HCT116 (cell line): ENCODE measurements at regions not wholly inside any gene's neighbourhood (a gene's known extent, or its start where the extent isn't known, plus 50 kb on each side); places are given as distances from the start of the nearest gene placed in this dataset.

Source experiments
- ATAC-seq: fragments of 200-7000 bp; cut with Tn5 transposase; 2 replicates; pipeline ENCODE4 v1.9.1; 2020; ENCODE audit warnings: mild to moderate bottlenecking, moderate library complexity
- BruUV-seq: library from RNA; stranded (reverse); fragments of 400-500 nt; replicated peaks from 2 replicates; lab custom pipeline; 2021; lab: Mats Ljungman, UMichigan
- CTCF ChIA-PET: fragments of 300-600 bp; sonication (Branson Sonifier 250); formaldehyde crosslinking; loops from one replicate; lab custom pipeline; 2021; ENCODE audit warnings: antibody characterized with exemption; lab: Charles Lee
- POLR2A ChIA-PET: fragments of 300-600, 350-600 bp; sonication (Branson Sonifier 250); formaldehyde crosslinking; loops from one replicate; lab custom pipeline; 2021; ENCODE audit warnings: antibody characterized with exemption; lab: Charles Lee
- RAD21 ChIA-PET, 2 experiments: fragments of 300-600 bp; sonication (Branson Sonifier 250); formaldehyde crosslinking; loops; one replicate each; lab custom pipeline; 2023; ENCODE audit warnings: low total read pairs in 2 of 2; ENCODE audit not compliant: uncharacterized antibody in 2 of 2, unreplicated experiment in 2 of 2, low non-redundant PET in 1 of 2; lab: Charles Lee
- DNase-seq: peaks from one replicate; pipeline ENCODE4 v3.0.0-alpha.2; 2010; ENCODE audit warnings: low read depth, low spot score
- H2AFZ ChIP-seq: fragments of 200-600 bp; shearing (Covaris generic), sonication (generic); 2 replicates; pipeline ENCODE4 v1.6.1; 2017; ENCODE audit warnings: low read depth, mixed run types, mixed read lengths, antibody characterized with exemption, low read length; ENCODE audit not compliant: poor library complexity, severe bottlenecking
- H3K27ac ChIP-seq: 2 replicates; pipeline ENCODE4 v1.5.1; 2012; ENCODE audit warnings: low read depth, low read length
- H3K27me3 ChIP-seq: fragments of 200-600 bp; sonication (generic); 2 replicates; pipeline ENCODE4 v1.6.1; 2016; ENCODE audit warnings: mixed run types, low read length, mixed read lengths; ENCODE audit not compliant: insufficient read depth
- H3K36me3 ChIP-seq, 2 experiments: fragments of 200-500 bp in 1 of 2; fragments of 200-600 bp in 1 of 2; sonication (Bioruptor generic) in 1 of 2; sonication (generic) in 1 of 2; 2 replicates each; pipeline versions ENCODE4 v1.5.1 to v1.6.1; 2014 to 2016; ENCODE audit warnings: low read length in 2 of 2, inconsistent platforms in 1 of 2, mixed read lengths in 1 of 2, mixed run types in 1 of 2; ENCODE audit not compliant: insufficient read depth in 2 of 2, control insufficient read depth in 1 of 2
- H3K4me1 ChIP-seq, 2 experiments: fragments of 200-600 bp in 1 of 2; sonication (generic) in 1 of 2; 2 replicates each; pipeline versions ENCODE4 v1.5.1 to v1.6.1; 2012 to 2017; ENCODE audit warnings: low read length in 2 of 2, inconsistent platforms in 1 of 2, mild to moderate bottlenecking in 1 of 2, mixed read lengths in 1 of 2, mixed run types in 1 of 2, moderate library complexity in 1 of 2; ENCODE audit not compliant: insufficient read depth in 2 of 2, control insufficient read depth in 1 of 2
- H3K4me2 ChIP-seq: fragments of 200-600 bp; sonication (generic); 2 replicates; pipeline ENCODE4 v1.6.1; 2017; ENCODE audit warnings: mixed run types, low read length, mixed read lengths
- H3K4me3 ChIP-seq, 2 experiments: fragments of 200-600 bp in 1 of 2; sonication (generic) in 1 of 2; replicated peaks in 1 of 2; 2 replicates each; pipeline ENCODE4 v1.5.1; 2011 to 2016; ENCODE audit warnings: low read length in 2 of 2, control low read depth in 1 of 2, low read depth in 1 of 2, mild to moderate bottlenecking in 1 of 2, mixed read lengths in 1 of 2, mixed run types in 1 of 2
- H3K79me2 ChIP-seq: fragments of 200-600 bp; sonication (generic); 2 replicates; pipeline ENCODE4 v1.6.1; 2017; ENCODE audit warnings: mild to moderate bottlenecking, mixed run types, low read length, moderate library complexity, mixed read lengths; ENCODE audit not compliant: insufficient read depth
- H3K9ac ChIP-seq: fragments of 200-600 bp; sonication (generic); 2 replicates; pipeline ENCODE4 v1.6.1; 2016; ENCODE audit warnings: low read length, mixed read lengths
- H3K9me2 ChIP-seq: fragments of 200-600 bp; sonication (generic), shearing (Covaris generic); 2 replicates; pipeline ENCODE4 v1.6.1; 2017; ENCODE audit warnings: mixed run types, mild to moderate bottlenecking, moderate library complexity; ENCODE audit not compliant: insufficient read depth
- H3K9me3 ChIP-seq, 2 experiments: fragments of 200-500 bp in 1 of 2; fragments of 200-600 bp in 1 of 2; sonication (Bioruptor generic) in 1 of 2; sonication (generic) in 1 of 2; 2 replicates each; pipeline ENCODE4 v1.6.1; 2014 to 2017; ENCODE audit warnings: low read length in 2 of 2, mixed read lengths in 2 of 2, inconsistent platforms in 1 of 2, low read depth in 1 of 2, mild to moderate bottlenecking in 1 of 2, mixed run types in 1 of 2, moderate library complexity in 1 of 2; ENCODE audit not compliant: control insufficient read depth in 1 of 2, insufficient read depth in 1 of 2
- H4K20me1 ChIP-seq: fragments of 200-600 bp; sonication (generic), shearing (Covaris generic); 2 replicates; pipeline ENCODE4 v1.6.1; 2017; ENCODE audit warnings: mixed run types, mild to moderate bottlenecking, moderate library complexity; ENCODE audit not compliant: insufficient read depth
- CBX3 ChIP-seq: IDR thresholded peaks from 2 replicates; pipeline ENCODE4 v1.6.1; 2012; ENCODE audit warnings: low read depth
- CEBPB ChIP-seq: IDR thresholded peaks from 2 replicates; pipeline ENCODE4 v1.6.1; 2012; ENCODE audit warnings: low read depth
- EGR1 ChIP-seq: IDR thresholded peaks from 2 replicates; pipeline ENCODE4 v1.6.1; 2012; ENCODE audit warnings: low read depth
- ELF1 ChIP-seq: IDR thresholded peaks from 2 replicates; pipeline ENCODE4 v1.6.1; 2012; ENCODE audit warnings: low read depth, borderline replicate concordance
- EZH2 ChIP-seq: fragments of 200-600 bp; sonication (generic); IDR thresholded peaks from 2 replicates; pipeline ENCODE4 v1.6.1; 2017; ENCODE audit warnings: antibody characterized with exemption, mixed run types
- FOSL1 ChIP-seq: IDR thresholded peaks from 2 replicates; pipeline ENCODE4 v1.6.1; 2012; ENCODE audit warnings: low read depth
- JUND ChIP-seq: IDR thresholded peaks from 2 replicates; pipeline ENCODE4 v1.6.1; 2012
- POLR2A ChIP-seq: IDR thresholded peaks from 2 replicates; pipeline ENCODE4 v1.7.0; 2011; ENCODE audit warnings: borderline replicate concordance; ENCODE audit not compliant: insufficient read depth, insufficient read length; ENCODE audit errors: extremely low read depth
- POLR2AphosphoS5 ChIP-seq: IDR thresholded peaks from 2 replicates; pipeline ENCODE4 v1.6.1; 2011; ENCODE audit warnings: mild to moderate bottlenecking, low read depth, low read length, moderate library complexity
- RAD21 ChIP-seq: IDR thresholded peaks from 2 replicates; pipeline ENCODE4 v1.6.1; 2012; ENCODE audit warnings: low read depth, mild to moderate bottlenecking
- SIN3A ChIP-seq: IDR thresholded peaks from 2 replicates; pipeline ENCODE4 v1.6.1; 2012; ENCODE audit warnings: low read depth
- SRF ChIP-seq: IDR thresholded peaks from 2 replicates; pipeline ENCODE4 v1.6.1; 2012; ENCODE audit warnings: low read depth
- TCF7L2 ChIP-seq: IDR thresholded peaks from 2 replicates; pipeline ENCODE4 v1.7.0; 2011; ENCODE audit warnings: borderline replicate concordance, inconsistent platforms; ENCODE audit not compliant: insufficient read depth, insufficient read length; ENCODE audit errors: extremely low read depth
- YY1 ChIP-seq: IDR thresholded peaks from 2 replicates; pipeline ENCODE4 v1.6.1; 2011; ENCODE audit warnings: low read length, low read depth, moderate library complexity, mild to moderate bottlenecking; ENCODE audit not compliant: insufficient replicate concordance; ENCODE audit errors: extremely low read depth
- ZFX ChIP-seq: fragments of 450-650 bp; IDR thresholded peaks from 2 replicates; pipeline ENCODE4 v1.6.1; 2017
- ZNF274 ChIP-seq: fragments of 200-500 bp; sonication (Bioruptor generic); IDR thresholded peaks from 2 replicates; pipeline ENCODE4 v1.6.1; 2014; ENCODE audit warnings: mild to moderate bottlenecking, low read depth, low read length, inconsistent platforms
- intact Hi-C: fragments of 100-400 bp; cut with micrococcal nuclease; formaldehyde crosslinking; loops from 2 replicates; pipeline ENCODE4 v1.10.0; 2022
- TF ChIP-seq, protein P1 (sequence below): IDR thresholded peaks from 2 replicates; pipeline ENCODE4 v1.6.1; 2012
- TF ChIP-seq, protein P2 (sequence below): IDR thresholded peaks from 2 replicates; pipeline ENCODE4 v1.6.1; 2012
- TF ChIP-seq, protein P3 (sequence below): IDR thresholded peaks from 2 replicates; pipeline ENCODE4 v1.6.1; 2011; ENCODE audit warnings: mild to moderate bottlenecking, low read length, moderate library complexity; ENCODE audit not compliant: insufficient replicate concordance; ENCODE audit errors: extremely low read depth

DNA sequence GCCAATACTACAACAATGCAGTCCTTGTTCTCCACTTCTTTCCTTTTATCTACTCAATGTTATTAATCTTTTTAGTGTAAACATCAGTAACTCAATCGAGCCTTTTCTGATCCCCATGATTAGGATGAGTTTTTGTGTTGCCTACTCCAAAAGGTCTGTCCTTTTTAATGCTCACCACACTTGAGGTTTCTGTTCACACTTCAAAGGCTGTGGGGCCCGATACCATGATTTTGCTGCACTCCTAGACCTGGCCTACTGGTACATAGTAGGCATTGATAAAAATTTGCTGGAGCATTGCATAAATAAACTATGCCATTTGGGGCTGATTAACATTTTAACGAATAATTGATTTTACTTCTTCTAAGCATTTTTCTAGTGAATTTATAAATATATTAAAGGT lies 125.4 kb upstream of the KLF12 start:
- H3K9me3 ChIP-seq: peaks cover 0 to 6% of the 10 kb centered on the region in 2 experiments; a peak in 1 of 4 replicates
- H3K4me2 ChIP-seq: no peak overlapping the region
- H3K79me2 ChIP-seq: no peaks in the 10 kb centered on the region
- DNase-seq (no peak), ATAC-seq (no peak)
- H3K4me3 ChIP-seq: no peak overlapping the region
- no peaks in the 10 kb centered on the region for H3K9me2 ChIP-seq
- H3K9ac ChIP-seq: no peak overlapping the region
- H2AFZ ChIP-seq: no peak overlapping the region
- H3K36me3 ChIP-seq: no peaks in the 10 kb centered on the region
- no peak overlapping the region for H3K27ac ChIP-seq
- ChIA-PET CTCF (no interaction called here), POLR2A (no interaction called here), RAD21 (no interaction called here)
- intact Hi-C loops: no loop called here
- no TSS peak for BruUV-seq
- H3K27me3 ChIP-seq: no peaks in the 10 kb centered on the region
- no peaks in the 10 kb centered on the region for H3K4me1 ChIP-seq
- no peak for TF ChIP-seq JUND
- no peak for TF ChIP-seq EZH2
- TF ChIP-seq SRF: no peak
- TF ChIP-seq YY1: no peak
- TF ChIP-seq CEBPB: no peak
- H4K20me1 ChIP-seq: no peaks in the 10 kb centered on the region

DNA sequence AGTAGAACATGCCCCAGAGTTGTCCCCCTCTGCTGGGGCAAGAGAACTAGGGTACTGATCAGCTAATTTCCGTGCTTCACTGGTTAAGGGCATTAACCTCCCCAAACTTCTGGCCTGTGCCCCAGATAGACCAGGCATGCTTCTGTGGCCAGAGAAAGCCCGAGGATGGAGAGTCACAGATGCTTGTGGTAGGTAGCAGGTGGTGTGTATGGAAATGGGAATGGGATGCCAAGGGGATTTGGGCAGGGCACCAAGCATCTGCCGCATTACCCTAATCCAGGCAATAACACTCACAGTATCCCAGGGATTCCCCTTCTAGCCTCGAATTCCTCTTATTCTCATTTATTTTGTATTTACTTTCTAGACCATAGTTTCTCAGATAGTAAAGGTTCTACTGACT lies 124.8 kb upstream of the KLF12 start:
- H3K9ac ChIP-seq: no peak overlapping the region
- intact Hi-C loops: no loop called here
- peaks cover 0 to 5% of the 10 kb centered on the region in 2 experiments; a peak in 1 of 4 replicates for H3K9me3 ChIP-seq
- no peaks in the 10 kb centered on the region for H3K36me3 ChIP-seq
- H3K4me2 ChIP-seq: no peak overlapping the region
- no peaks in the 10 kb centered on the region for H3K27me3 ChIP-seq
- POLR2A ChIA-PET: no interaction called here
- no peak for TF ChIP-seq TCF7L2
- TF ChIP-seq ZFX: no peak
- TF ChIP-seq EGR1: no peak
- no peak for TF ChIP-seq CEBPB
- no peak for TF ChIP-seq FOSL1
- TF ChIP-seq, protein P1, sequence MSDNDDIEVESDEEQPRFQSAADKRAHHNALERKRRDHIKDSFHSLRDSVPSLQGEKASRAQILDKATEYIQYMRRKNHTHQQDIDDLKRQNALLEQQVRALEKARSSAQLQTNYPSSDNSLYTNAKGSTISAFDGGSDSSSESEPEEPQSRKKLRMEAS: no peak
- TF ChIP-seq ELF1: no peak
- TF ChIP-seq RAD21: no peak
- TF ChIP-seq, protein P2, sequence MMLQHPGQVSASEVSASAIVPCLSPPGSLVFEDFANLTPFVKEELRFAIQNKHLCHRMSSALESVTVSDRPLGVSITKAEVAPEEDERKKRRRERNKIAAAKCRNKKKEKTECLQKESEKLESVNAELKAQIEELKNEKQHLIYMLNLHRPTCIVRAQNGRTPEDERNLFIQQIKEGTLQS: no peak
- TF ChIP-seq, protein P3, sequence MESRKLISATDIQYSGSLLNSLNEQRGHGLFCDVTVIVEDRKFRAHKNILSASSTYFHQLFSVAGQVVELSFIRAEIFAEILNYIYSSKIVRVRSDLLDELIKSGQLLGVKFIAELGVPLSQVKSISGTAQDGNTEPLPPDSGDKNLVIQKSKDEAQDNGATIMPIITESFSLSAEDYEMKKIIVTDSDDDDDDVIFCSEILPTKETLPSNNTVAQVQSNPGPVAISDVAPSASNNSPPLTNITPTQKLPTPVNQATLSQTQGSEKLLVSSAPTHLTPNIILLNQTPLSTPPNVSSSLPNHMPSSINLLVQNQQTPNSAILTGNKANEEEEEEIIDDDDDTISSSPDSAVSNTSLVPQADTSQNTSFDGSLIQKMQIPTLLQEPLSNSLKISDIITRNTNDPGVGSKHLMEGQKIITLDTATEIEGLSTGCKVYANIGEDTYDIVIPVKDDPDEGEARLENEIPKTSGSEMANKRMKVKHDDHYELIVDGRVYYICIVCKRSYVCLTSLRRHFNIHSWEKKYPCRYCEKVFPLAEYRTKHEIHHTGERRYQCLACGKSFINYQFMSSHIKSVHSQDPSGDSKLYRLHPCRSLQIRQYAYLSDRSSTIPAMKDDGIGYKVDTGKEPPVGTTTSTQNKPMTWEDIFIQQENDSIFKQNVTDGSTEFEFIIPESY: no peak
- no peak for TF ChIP-seq POLR2AphosphoS5
- TF ChIP-seq SIN3A: no peak
- no peak for TF ChIP-seq ZNF274
- no peak for TF ChIP-seq YY1
- no peak for TF ChIP-seq JUND
- no peak for TF ChIP-seq CBX3
- no peak for TF ChIP-seq SRF
- no peak for TF ChIP-seq POLR2A
- no peak for TF ChIP-seq EZH2
- TF ChIP-seq, all 23 proteins: peak for 0
- H4K20me1 ChIP-seq: no peaks in the 10 kb centered on the region
- ATAC-seq: no peak
- CTCF ChIA-PET: no interaction called here
- no TSS peak for BruUV-seq
- no peak overlapping the region for H3K4me3 ChIP-seq
- H3K9me2 ChIP-seq: no peaks in the 10 kb centered on the region
- no peak overlapping the region for H2AFZ ChIP-seq
- RAD21 ChIA-PET: no interaction called here
- no peak overlapping the region for H3K27ac ChIP-seq
- H3K4me1 ChIP-seq: no peaks in the 10 kb centered on the region
- no peaks in the 10 kb centered on the region for H3K79me2 ChIP-seq
- no peak for DNase-seq
